A549 (cell line): ENCODE measurements at regions not wholly inside any gene's neighbourhood (a gene's known extent, or its start where the extent isn't known, plus 50 kb on each side); places are given as distances from the start of the nearest gene placed in this dataset.

Source experiments
- ATAC-seq, 2 experiments: fragments of 200-7000 bp in 1 of 2; fragments of >200 bp in 1 of 2; cut with Nextera tagmentation in 1 of 2; cut with Tn5 transposase in 1 of 2; 3 replicates each; pipeline versions ENCODE4 v1.8.0 to v1.9.1; 2018 to 2020; ENCODE audit warnings: mild to moderate bottlenecking in 1 of 2, moderate library complexity in 1 of 2
- CTCF ChIA-PET: fragments of 300-600 bp; sonication (Branson Sonifier 250); formaldehyde crosslinking; extraction: SDS; loops from one replicate; lab custom pipeline; 2021; ENCODE audit warnings: antibody characterized with exemption, inconsistent platforms; lab: Yijun Ruan, JAX
- POLR2A ChIA-PET: fragments of 350-600 bp; formaldehyde crosslinking; extraction: SDS; loops from one replicate; lab custom pipeline; 2021; ENCODE audit warnings: antibody characterized with exemption, inconsistent platforms; lab: Yijun Ruan, JAX
- DNase-seq, 2 experiments: peaks; one replicate each; pipeline versions ENCODE4 v3.0.0 to v3.0.0-alpha.2; 2011 to 2016; ENCODE audit warnings: low read depth in 1 of 2, low spot score in 1 of 2
- FAIRE-seq: peaks from 2 replicates; lab custom pipeline; 2011; peaks lifted over from hg19 to GRCh38; lab: Jason Lieb, UNC
- H3K27ac ChIP-seq, 2 experiments: fragments of >200 bp; sonication (Bioruptor Twin); formaldehyde crosslinking; 3 replicates each; pipeline ENCODE4 v1.5.1; 2016 to 2017
- H3K4me1 ChIP-seq: fragments of >200 bp; sonication (Bioruptor Twin); formaldehyde crosslinking; 3 replicates; pipeline ENCODE4 v1.6.1; 2016
- H3K4me2 ChIP-seq: fragments of >200 bp; sonication (Bioruptor Twin); formaldehyde crosslinking; 3 replicates; pipeline ENCODE4 v1.6.1; 2016
- H3K4me3 ChIP-seq: fragments of >200 bp; sonication (Bioruptor Twin); formaldehyde crosslinking; 3 replicates; pipeline ENCODE4 v1.5.1; 2016
- H3K9me3 ChIP-seq: fragments of >200 bp; sonication (Bioruptor Twin); formaldehyde crosslinking; 3 replicates; pipeline ENCODE4 v1.6.1; 2016
- BHLHE40 ChIP-seq: IDR thresholded peaks from 2 replicates; pipeline ENCODE4 v1.6.1; 2012; ENCODE audit warnings: low read depth, low read length, inconsistent platforms
- CBX2 ChIP-seq: fragments of 200-600 bp; sonication (generic); IDR thresholded peaks from 2 replicates; pipeline ENCODE4 v1.6.1; 2016; ENCODE audit warnings: low read depth, mild to moderate bottlenecking, borderline replicate concordance
- CBX8 ChIP-seq: fragments of 200-600 bp; sonication (generic); IDR thresholded peaks from 2 replicates; pipeline ENCODE4 v1.6.1; 2016
- EP300 ChIP-seq, 2 experiments: fragments of >200 bp; sonication (Bioruptor Twin); formaldehyde crosslinking; IDR thresholded peaks; 2 replicates in 1 of 2; 3 replicates in 1 of 2; pipeline ENCODE4 v1.6.1; 2016 to 2017
- ESRRA ChIP-seq: fragments of 150-350 bp; IDR thresholded peaks from 2 replicates; pipeline ENCODE4 v1.6.1; 2014; ENCODE audit warnings: mild to moderate bottlenecking, low read length, borderline replicate concordance
- FOSB ChIP-seq: fragments of 250-450 bp; sonication (Bioruptor Pico); IDR thresholded peaks from 2 replicates; pipeline ENCODE4 v1.5.0; 2020; ENCODE audit warnings: mild to moderate bottlenecking, moderate library complexity
- FOXS1 ChIP-seq: fragments of 250-450 bp; sonication (Bioruptor Pico); IDR thresholded peaks from 2 replicates; pipeline ENCODE4 v1.5.0; 2020; ENCODE audit warnings: mild to moderate bottlenecking, moderate library complexity
- GATA3 ChIP-seq: IDR thresholded peaks from 2 replicates; pipeline ENCODE4 v1.6.1; 2012; ENCODE audit warnings: borderline replicate concordance
- HDAC2 ChIP-seq: fragments of 200-600 bp; sonication (generic); IDR thresholded peaks from 2 replicates; pipeline ENCODE4 v1.6.1; 2016
- HEYL ChIP-seq: fragments of 250-450 bp; sonication (Bioruptor Pico); IDR thresholded peaks from 2 replicates; pipeline ENCODE4 v1.8.0; 2021; ENCODE audit warnings: mild to moderate bottlenecking, moderate library complexity
- HOXB5 ChIP-seq: fragments of 250-450 bp; sonication (Bioruptor Pico); IDR thresholded peaks from 2 replicates; pipeline ENCODE4 v1.5.0; 2020; ENCODE audit warnings: mild to moderate bottlenecking, moderate library complexity
- JUN ChIP-seq, 2 experiments: fragments of >200 bp; sonication (Bioruptor Twin); formaldehyde crosslinking; IDR thresholded peaks; 2 replicates in 1 of 2; 3 replicates in 1 of 2; pipeline ENCODE4 v1.6.1; 2016 to 2017
- JUNB ChIP-seq: fragments of >200 bp; sonication (Bioruptor Twin); formaldehyde crosslinking; IDR thresholded peaks from 2 replicates; pipeline ENCODE4 v1.6.1; 2016
- KDM5A ChIP-seq: fragments of 200-600 bp; sonication (generic); IDR thresholded peaks from 2 replicates; pipeline ENCODE4 v1.6.1; 2016; ENCODE audit warnings: antibody characterized with exemption, mild to moderate bottlenecking
- MAFK ChIP-seq: fragments of 450-650 bp; IDR thresholded peaks from 2 replicates; pipeline ENCODE4 v1.6.1; 2014; ENCODE audit not compliant: partially characterized antibody
- MAZ ChIP-seq: fragments of 150-350 bp; IDR thresholded peaks from 2 replicates; pipeline ENCODE4 v1.6.1; 2014; ENCODE audit warnings: antibody characterized with exemption, low read depth, low read length, borderline replicate concordance
- RAD21 ChIP-seq, 2 experiments: fragments of >200 bp in 1 of 2; sonication (Bioruptor Twin) in 1 of 2; formaldehyde crosslinking in 1 of 2; IDR thresholded peaks in 1 of 2; conservative IDR thresholded peaks in 1 of 2; 2 replicates in 1 of 2; 3 replicates in 1 of 2; pipeline ENCODE4 v1.6.1; 2012 to 2018; ENCODE audit warnings: inconsistent platforms in 1 of 2
- RCOR1 ChIP-seq: fragments of 150-350 bp; IDR thresholded peaks from 2 replicates; pipeline ENCODE4 v1.6.1; 2014; ENCODE audit warnings: antibody characterized with exemption, low read length, low read depth
- RFX5 ChIP-seq: fragments of 450-650 bp; IDR thresholded peaks from 2 replicates; pipeline ENCODE4 v1.7.1; 2014; ENCODE audit warnings: antibody characterized with exemption, mild to moderate bottlenecking, moderate library complexity
- RNF2 ChIP-seq: fragments of 200-600 bp; sonication (generic); IDR thresholded peaks from 2 replicates; pipeline ENCODE4 v1.6.1; 2016; ENCODE audit warnings: low read depth, mild to moderate bottlenecking, antibody characterized with exemption, moderate library complexity, borderline replicate concordance
- ZC3H11A ChIP-seq: fragments of 450-650 bp; IDR thresholded peaks from 2 replicates; pipeline ENCODE4 v1.6.1; 2014; ENCODE audit warnings: antibody characterized with exemption, mild to moderate bottlenecking
- ZNF302 ChIP-seq: fragments of 250-450 bp; sonication (Bioruptor Pico); IDR thresholded peaks from 2 replicates; pipeline ENCODE4 v1.9.0; 2021; ENCODE audit warnings: inconsistent platforms, mild to moderate bottlenecking, moderate library complexity
- WGBS: methylation state at CpG from one replicate; pipeline ENCODE4 v1.1.6; 2017; ENCODE audit errors: missing lambda C conversion rate; 5-methylcytosine and 5-hydroxymethylcytosine counted together
- TF ChIP-seq, protein P1 (sequence below): fragments of >200 bp; sonication (Bioruptor Twin); formaldehyde crosslinking; IDR thresholded peaks from 3 replicates; pipeline ENCODE4 v1.5.1; 2016
- TF ChIP-seq, protein P2 (sequence below): fragments of 150-350 bp; IDR thresholded peaks from 2 replicates; pipeline ENCODE4 v1.6.1; 2014; ENCODE audit warnings: low read depth, mild to moderate bottlenecking, low read length
- TF ChIP-seq, protein P3 (sequence below): IDR thresholded peaks from 2 replicates; pipeline ENCODE4 v1.6.1; 2012
- TF ChIP-seq, protein P4 (sequence below): IDR thresholded peaks from 2 replicates; pipeline ENCODE4 v1.6.1; 2012; ENCODE audit warnings: low read depth, borderline replicate concordance
- TF ChIP-seq, protein P5 (sequence below): fragments of >200 bp; sonication (Bioruptor Twin); formaldehyde crosslinking; IDR thresholded peaks from 3 replicates; pipeline ENCODE4 v1.6.1; 2016
- TF ChIP-seq, protein P6 (sequence below): fragments of 250-450 bp; sonication (Bioruptor Pico); IDR thresholded peaks from 2 replicates; pipeline ENCODE4 v1.5.0; 2021; ENCODE audit warnings: mild to moderate bottlenecking, moderate library complexity, borderline replicate concordance

DNA sequence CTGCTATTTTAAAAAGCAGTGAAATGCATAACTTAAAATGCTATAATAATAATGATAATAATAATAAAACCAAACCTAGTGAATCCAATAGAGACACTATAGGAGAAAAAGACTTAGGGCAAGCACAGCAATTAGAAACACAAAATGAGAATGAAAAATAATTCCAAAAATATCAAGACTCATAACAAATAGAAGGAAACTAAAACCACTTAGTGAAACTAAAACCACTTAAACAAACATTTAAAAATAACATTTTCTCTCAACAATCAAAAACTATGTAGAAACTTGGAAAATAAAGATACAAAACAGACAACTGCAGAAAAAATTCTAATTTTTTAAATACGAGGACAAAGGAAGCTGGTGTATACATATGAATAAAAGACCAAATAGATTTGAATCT, 655.2 kb upstream of the NRG3 start:
- no peak overlapping the region for H3K4me3 ChIP-seq
- TF ChIP-seq FOXS1 (CRISPR knock-in tag): no peak
- TF ChIP-seq HEYL (CRISPR knock-in tag): no peak
- TF ChIP-seq, protein P1, sequence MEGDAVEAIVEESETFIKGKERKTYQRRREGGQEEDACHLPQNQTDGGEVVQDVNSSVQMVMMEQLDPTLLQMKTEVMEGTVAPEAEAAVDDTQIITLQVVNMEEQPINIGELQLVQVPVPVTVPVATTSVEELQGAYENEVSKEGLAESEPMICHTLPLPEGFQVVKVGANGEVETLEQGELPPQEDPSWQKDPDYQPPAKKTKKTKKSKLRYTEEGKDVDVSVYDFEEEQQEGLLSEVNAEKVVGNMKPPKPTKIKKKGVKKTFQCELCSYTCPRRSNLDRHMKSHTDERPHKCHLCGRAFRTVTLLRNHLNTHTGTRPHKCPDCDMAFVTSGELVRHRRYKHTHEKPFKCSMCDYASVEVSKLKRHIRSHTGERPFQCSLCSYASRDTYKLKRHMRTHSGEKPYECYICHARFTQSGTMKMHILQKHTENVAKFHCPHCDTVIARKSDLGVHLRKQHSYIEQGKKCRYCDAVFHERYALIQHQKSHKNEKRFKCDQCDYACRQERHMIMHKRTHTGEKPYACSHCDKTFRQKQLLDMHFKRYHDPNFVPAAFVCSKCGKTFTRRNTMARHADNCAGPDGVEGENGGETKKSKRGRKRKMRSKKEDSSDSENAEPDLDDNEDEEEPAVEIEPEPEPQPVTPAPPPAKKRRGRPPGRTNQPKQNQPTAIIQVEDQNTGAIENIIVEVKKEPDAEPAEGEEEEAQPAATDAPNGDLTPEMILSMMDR: no peak
- no peak for TF ChIP-seq HOXB5 (CRISPR knock-in tag)
- TF ChIP-seq RCOR1: no peak
- TF ChIP-seq JUN (IDR thresholded peaks at IDR 0.05): no peak
- TF ChIP-seq RNF2: no peak
- TF ChIP-seq HDAC2: no peak
- TF ChIP-seq RAD21 (conservative IDR thresholded peaks at IDR 0.05 in 1 of 2, IDR thresholded peaks at IDR 0.05 in 1 of 2): no peak
- TF ChIP-seq MAZ: no peak
- TF ChIP-seq ZC3H11A: no peak
- TF ChIP-seq, protein P2, sequence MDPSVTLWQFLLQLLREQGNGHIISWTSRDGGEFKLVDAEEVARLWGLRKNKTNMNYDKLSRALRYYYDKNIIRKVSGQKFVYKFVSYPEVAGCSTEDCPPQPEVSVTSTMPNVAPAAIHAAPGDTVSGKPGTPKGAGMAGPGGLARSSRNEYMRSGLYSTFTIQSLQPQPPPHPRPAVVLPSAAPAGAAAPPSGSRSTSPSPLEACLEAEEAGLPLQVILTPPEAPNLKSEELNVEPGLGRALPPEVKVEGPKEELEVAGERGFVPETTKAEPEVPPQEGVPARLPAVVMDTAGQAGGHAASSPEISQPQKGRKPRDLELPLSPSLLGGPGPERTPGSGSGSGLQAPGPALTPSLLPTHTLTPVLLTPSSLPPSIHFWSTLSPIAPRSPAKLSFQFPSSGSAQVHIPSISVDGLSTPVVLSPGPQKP: no peak
- TF ChIP-seq CBX8: no peak
- no peak for TF ChIP-seq JUNB
- TF ChIP-seq EP300 (IDR thresholded peaks at IDR 0.05): no peak
- TF ChIP-seq, protein P3, sequence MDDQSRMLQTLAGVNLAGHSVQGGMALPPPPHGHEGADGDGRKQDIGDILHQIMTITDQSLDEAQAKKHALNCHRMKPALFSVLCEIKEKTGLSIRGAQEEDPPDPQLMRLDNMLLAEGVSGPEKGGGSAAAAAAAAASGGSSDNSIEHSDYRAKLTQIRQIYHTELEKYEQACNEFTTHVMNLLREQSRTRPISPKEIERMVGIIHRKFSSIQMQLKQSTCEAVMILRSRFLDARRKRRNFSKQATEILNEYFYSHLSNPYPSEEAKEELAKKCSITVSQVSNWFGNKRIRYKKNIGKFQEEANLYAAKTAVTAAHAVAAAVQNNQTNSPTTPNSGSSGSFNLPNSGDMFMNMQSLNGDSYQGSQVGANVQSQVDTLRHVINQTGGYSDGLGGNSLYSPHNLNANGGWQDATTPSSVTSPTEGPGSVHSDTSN: no peak
- no peak overlapping the region for H3K27ac ChIP-seq
- WGBS: 0% methylated on average over 1 of the region's 1 CpG
- FAIRE-seq (no peak), DNase-seq (no peak), ATAC-seq (no peak)
- POLR2A ChIA-PET: no interaction called here
- H3K9me3 ChIP-seq: no peaks in the 10 kb centered on the region
- no peak overlapping the region for H3K4me2 ChIP-seq
- CTCF ChIA-PET: no interaction called here
- H3K4me1 ChIP-seq: no peaks in the 10 kb centered on the region

DNA sequence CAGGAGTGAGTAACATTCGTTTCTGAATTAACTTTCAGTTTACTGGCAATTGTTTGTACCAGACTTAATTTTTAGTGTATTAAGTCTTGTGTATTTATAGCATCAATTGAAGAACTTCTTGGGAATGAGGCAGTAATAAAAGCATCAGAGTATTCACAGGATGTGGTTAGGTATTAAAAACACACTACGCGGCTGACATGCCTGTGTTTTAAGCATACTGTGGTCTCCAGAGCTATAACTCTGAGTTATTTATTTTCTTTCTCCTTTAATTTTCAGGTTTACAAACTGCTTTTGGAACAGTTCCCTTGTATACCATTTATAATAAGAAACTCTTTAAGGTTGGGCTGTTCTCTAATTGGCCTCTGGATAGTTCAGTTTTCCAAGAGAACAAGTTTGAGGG, 626.1 kb upstream of the NRG3 start:
- H3K4me3 ChIP-seq: no peak overlapping the region
- H3K4me2 ChIP-seq: no peak overlapping the region
- no peaks in the 10 kb centered on the region for H3K4me1 ChIP-seq
- H3K27ac ChIP-seq: no peak overlapping the region
- ChIA-PET CTCF (no interaction called here), POLR2A (no interaction called here)
- ATAC-seq (no peak), FAIRE-seq (no peak), DNase-seq (no peak)
- WGBS: 48% methylated on average over 3 of the region's 3 CpGs
- no peaks in the 10 kb centered on the region for H3K9me3 ChIP-seq
- TF ChIP-seq MAZ (no peak), RAD21 (conservative IDR thresholded peaks at IDR 0.05 in 1 of 2, IDR thresholded peaks at IDR 0.05 in 1 of 2) (no peak), MAFK (no peak), CBX2 (no peak), FOSB (CRISPR knock-in tag) (no peak), HOXB5 (CRISPR knock-in tag) (no peak), ESRRA (no peak), KDM5A (no peak), RFX5 (no peak), BHLHE40 (no peak), JUN (IDR thresholded peaks at IDR 0.05) (no peak), GATA3 (no peak), JUNB (no peak), ZNF302 (CRISPR knock-in tag) (no peak)
- TF ChIP-seq, protein P4, sequence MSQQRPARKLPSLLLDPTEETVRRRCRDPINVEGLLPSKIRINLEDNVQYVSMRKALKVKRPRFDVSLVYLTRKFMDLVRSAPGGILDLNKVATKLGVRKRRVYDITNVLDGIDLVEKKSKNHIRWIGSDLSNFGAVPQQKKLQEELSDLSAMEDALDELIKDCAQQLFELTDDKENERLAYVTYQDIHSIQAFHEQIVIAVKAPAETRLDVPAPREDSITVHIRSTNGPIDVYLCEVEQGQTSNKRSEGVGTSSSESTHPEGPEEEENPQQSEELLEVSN: no peak
- TF ChIP-seq, protein P5, sequence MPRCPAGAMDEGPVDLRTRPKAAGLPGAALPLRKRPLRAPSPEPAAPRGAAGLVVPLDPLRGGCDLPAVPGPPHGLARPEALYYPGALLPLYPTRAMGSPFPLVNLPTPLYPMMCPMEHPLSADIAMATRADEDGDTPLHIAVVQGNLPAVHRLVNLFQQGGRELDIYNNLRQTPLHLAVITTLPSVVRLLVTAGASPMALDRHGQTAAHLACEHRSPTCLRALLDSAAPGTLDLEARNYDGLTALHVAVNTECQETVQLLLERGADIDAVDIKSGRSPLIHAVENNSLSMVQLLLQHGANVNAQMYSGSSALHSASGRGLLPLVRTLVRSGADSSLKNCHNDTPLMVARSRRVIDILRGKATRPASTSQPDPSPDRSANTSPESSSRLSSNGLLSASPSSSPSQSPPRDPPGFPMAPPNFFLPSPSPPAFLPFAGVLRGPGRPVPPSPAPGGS: no peak
- TF ChIP-seq, protein P1: no peak
- TF ChIP-seq, protein P6, sequence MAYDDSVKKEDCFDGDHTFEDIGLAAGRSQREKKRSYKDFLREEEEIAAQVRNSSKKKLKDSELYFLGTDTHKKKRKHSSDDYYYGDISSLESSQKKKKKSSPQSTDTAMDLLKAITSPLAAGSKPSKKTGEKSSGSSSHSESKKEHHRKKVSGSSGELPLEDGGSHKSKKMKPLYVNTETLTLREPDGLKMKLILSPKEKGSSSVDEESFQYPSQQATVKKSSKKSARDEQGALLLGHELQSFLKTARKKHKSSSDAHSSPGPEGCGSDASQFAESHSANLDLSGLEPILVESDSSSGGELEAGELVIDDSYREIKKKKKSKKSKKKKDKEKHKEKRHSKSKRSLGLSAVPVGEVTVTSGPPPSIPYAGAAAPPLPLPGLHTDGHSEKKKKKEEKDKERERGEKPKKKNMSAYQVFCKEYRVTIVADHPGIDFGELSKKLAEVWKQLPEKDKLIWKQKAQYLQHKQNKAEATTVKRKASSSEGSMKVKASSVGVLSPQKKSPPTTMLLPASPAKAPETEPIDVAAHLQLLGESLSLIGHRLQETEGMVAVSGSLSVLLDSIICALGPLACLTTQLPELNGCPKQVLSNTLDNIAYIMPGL: no peak
